Suprapubic skin (tissue), 4 donors: ENCODE measurements at regions not wholly inside any gene's neighbourhood (a gene's known extent, or its start where the extent isn't known, plus 50 kb on each side); places are given as distances from the start of the nearest gene placed in this dataset.

Experiments used
- EP300 ChIP-seq: sonication (generic); formaldehyde crosslinking; IDR thresholded peaks from one replicate; pipeline ENCODE4 v1.6.1; 2017; ENCODE audit warnings: antibody characterized with exemption
- POLR2AphosphoS5 ChIP-seq, 3 donors: sonication (generic); formaldehyde crosslinking; IDR thresholded peaks; one replicate each; pipeline ENCODE4 v1.6.1; 2017; ENCODE audit warnings: antibody characterized with exemption in 3 of 3
- TF ChIP-seq, protein P1 (sequence below), 2 donors: fragments of 200-600 bp in 1 of 2; fragments of 450-650 bp in 1 of 2; sonication (generic) in 1 of 2; IDR thresholded peaks; one replicate each; pipeline ENCODE4 v1.5.1; 2016 to 2019; ENCODE audit warnings: antibody characterized with exemption in 2 of 2, mild to moderate bottlenecking in 1 of 2, moderate library complexity in 1 of 2

DNA sequence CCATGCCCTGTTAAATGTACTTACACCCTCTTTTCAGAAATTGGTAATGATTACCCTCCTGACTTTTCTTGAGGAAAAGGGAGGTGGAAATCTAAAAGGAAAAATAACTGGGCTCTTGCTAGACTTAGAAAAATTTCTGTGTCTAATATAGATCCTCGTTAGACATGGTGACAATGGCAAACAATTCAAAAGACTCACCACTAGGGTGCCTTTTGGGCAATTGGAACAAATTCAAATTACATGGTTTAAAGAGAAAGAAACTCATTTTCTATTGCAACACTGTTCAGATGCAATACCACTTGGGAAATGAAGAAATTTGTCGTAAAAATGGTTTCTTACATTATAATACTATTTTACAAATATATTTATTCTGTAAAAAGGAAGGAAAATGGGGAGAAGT is 950.1 kb downstream of the GRM8 start:
- TF ChIP-seq, protein P1, sequence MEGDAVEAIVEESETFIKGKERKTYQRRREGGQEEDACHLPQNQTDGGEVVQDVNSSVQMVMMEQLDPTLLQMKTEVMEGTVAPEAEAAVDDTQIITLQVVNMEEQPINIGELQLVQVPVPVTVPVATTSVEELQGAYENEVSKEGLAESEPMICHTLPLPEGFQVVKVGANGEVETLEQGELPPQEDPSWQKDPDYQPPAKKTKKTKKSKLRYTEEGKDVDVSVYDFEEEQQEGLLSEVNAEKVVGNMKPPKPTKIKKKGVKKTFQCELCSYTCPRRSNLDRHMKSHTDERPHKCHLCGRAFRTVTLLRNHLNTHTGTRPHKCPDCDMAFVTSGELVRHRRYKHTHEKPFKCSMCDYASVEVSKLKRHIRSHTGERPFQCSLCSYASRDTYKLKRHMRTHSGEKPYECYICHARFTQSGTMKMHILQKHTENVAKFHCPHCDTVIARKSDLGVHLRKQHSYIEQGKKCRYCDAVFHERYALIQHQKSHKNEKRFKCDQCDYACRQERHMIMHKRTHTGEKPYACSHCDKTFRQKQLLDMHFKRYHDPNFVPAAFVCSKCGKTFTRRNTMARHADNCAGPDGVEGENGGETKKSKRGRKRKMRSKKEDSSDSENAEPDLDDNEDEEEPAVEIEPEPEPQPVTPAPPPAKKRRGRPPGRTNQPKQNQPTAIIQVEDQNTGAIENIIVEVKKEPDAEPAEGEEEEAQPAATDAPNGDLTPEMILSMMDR (IDR thresholded peaks at IDR 0.05) = no peak
- TF ChIP-seq EP300 = no peak
- no peak for TF ChIP-seq POLR2AphosphoS5 (IDR thresholded peaks at IDR 0.05)
